ENCODE measurements at regions not wholly inside any gene's neighbourhood (a gene's known extent, or its start where the extent isn't known, plus 50 kb on each side); places are given as distances from the start of the nearest gene placed in this dataset.

DNA sequence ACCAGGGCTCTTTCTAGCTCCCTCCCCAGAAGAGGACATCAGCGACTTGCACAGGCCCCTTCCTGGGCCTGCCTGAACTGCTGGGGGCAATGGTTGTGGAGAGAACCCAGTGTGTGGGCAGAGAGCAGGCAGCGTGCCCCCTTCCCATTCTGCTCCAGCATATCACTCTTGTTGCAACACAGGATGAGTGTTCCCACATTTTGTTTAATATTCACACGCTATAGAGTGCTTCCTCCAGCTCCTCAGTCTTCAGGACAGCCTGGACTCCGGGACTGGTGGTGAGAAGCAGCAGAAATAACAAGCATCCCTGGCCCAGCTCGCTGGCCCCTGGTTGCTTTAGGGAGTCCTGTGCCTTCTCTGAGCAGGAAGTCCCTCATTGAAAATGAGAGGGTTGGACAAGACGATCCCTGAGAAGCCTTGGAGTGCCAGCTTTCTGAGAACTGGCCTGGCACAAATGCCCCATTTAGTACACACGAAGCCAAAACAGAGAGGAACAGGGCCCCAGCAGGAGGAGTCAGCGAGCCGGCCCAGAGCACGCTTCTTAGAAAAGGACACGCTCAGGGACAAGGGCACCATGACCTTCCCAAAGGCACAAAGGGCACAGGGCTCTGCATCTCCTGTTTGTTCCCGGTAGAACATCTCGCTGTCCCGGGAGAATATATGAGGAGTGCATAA, 84.2 kb upstream of the FOXC1 start:
- H3K27me3 ChIP-seq (ENCODE audit: control insufficient read depth in 3 of 3, insufficient read depth in 3 of 3, low read length in 2 of 3): peaks cover 6 to 11% (median 8%) of the 10 kb centered on the region in 3 donors
- peaks cover 0 to 6% (median 0%) of the 10 kb centered on the region in 4 donors for H3K9me3 ChIP-seq (ENCODE audit: control insufficient read depth in 4 of 4, insufficient read depth in 3 of 4, low read length in 3 of 4)
- DNase-seq (peak in 1 of 3 donors; percentile 37), ATAC-seq (ENCODE audit: insufficient read depth, low FRiP score) (no peak)
- H3K27ac ChIP-seq (ENCODE audit: low read depth in 1 of 2, low read length in 1 of 2): peak overlapping the region in 1 of 2 donors; percentile 30
- H3K4me1 ChIP-seq (ENCODE audit: control insufficient read depth in 5 of 5, insufficient read depth in 5 of 5, low read length in 5 of 5): peaks cover 0 to 20% (median 5%) of the 10 kb centered on the region in 5 donors
- TF ChIP-seq, protein P1, sequence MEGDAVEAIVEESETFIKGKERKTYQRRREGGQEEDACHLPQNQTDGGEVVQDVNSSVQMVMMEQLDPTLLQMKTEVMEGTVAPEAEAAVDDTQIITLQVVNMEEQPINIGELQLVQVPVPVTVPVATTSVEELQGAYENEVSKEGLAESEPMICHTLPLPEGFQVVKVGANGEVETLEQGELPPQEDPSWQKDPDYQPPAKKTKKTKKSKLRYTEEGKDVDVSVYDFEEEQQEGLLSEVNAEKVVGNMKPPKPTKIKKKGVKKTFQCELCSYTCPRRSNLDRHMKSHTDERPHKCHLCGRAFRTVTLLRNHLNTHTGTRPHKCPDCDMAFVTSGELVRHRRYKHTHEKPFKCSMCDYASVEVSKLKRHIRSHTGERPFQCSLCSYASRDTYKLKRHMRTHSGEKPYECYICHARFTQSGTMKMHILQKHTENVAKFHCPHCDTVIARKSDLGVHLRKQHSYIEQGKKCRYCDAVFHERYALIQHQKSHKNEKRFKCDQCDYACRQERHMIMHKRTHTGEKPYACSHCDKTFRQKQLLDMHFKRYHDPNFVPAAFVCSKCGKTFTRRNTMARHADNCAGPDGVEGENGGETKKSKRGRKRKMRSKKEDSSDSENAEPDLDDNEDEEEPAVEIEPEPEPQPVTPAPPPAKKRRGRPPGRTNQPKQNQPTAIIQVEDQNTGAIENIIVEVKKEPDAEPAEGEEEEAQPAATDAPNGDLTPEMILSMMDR (IDR thresholded peaks at IDR 0.05; ENCODE audit: control extremely low read depth, extremely low read depth): no peak
- H3K4me3 ChIP-seq: no peak overlapping the region
- H3K36me3 ChIP-seq (ENCODE audit: control insufficient read depth in 4 of 4, insufficient read depth in 4 of 4, low read length in 4 of 4): no peaks in the 10 kb centered on the region
- no peak overlapping the region for H3K9ac ChIP-seq (ENCODE audit: insufficient read depth in 1 of 2, low read length in 2 of 2)
- WGBS, 2 donors: 81% methylated on average over 14 of the region's 14 CpGs

DNA sequence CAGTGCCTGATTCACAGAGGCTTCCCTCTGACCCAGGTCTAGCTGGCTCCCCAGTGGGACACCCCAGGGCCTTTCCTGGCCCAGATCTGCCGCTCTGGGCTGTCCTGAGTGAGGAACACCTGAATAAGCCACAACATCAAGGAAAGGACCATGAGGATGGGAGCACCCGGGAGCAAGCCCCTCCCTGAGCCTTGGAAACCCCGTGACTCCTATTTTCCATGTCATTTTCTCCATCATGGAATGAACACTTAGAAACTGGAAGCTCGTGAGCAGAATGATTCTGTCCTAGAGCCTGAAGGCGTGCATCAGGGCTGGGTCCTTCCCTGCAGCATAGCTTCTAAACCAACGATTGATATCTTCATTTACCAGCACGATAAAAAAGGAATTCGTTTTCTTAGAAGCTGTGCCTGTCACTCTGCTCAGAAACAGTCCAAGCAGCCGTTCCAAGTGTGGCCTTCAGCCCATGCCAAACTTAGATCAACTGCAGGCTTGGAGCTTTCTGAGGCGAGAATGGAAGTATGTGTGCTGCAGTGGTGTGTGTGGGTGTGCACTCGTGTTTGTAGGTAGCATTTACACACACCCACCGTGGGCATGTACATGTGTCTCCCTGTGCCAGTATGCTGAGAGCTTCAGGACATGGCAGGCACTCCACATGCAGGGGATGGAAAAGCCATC, 83.2 kb upstream of the FOXC1 start:
- 61 to 70% methylated on average over 12 of the region's 12 CpGs for WGBS, 2 donors

DNA sequence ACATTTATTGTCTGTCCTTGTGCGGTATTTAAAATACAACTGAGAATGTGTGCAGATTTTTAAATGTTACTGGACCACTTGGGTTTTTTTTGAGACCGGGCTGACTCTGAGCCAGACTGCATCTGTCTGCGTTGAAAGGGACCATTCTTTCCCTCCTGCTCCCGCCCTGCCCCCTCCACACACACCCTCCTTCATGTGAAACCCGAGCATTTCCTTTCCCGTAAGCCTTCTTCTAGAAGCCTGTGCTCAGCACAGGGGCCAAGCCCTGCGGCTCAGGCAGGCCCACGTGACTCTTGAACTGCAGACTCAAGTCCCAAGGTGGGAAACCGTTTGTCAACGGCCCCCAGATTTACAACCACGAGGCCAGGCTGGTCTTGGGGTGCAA, 82.7 kb upstream of the FOXC1 start:
- ATAC-seq (ENCODE audit: insufficient read depth, low FRiP score): no peak
- Histone ChIP-seq H3K4me1 (ENCODE audit: control insufficient read depth in 5 of 5, insufficient read depth in 5 of 5, low read length in 5 of 5) (peaks cover 0 to 20% (median 5%) of the 10 kb centered on the region in 5 donors), H3K27ac (ENCODE audit: low read depth in 1 of 2, low read length in 1 of 2) (no peak overlapping the region), H3K4me3 (no peak overlapping the region), H3K9me3 (ENCODE audit: control insufficient read depth in 4 of 4, insufficient read depth in 3 of 4, low read length in 3 of 4) (peaks cover 0 to 6% (median 0%) of the 10 kb centered on the region in 4 donors), H3K27me3 (ENCODE audit: control insufficient read depth in 3 of 3, insufficient read depth in 3 of 3, low read length in 2 of 3) (peaks cover 6 to 11% (median 8%) of the 10 kb centered on the region in 3 donors), H3K36me3 (ENCODE audit: control insufficient read depth in 4 of 4, insufficient read depth in 4 of 4, low read length in 4 of 4) (no peaks in the 10 kb centered on the region), H3K9ac (ENCODE audit: insufficient read depth in 1 of 2, low read length in 2 of 2) (no peak overlapping the region)
- 8 to 11% methylated on average over 11 of the region's 11 CpGs for WGBS, 2 donors
- DNase-seq: peak; percentile 68 to 88 (median 71)
- TF ChIP-seq, protein P1 (IDR thresholded peaks at IDR 0.05; ENCODE audit: control extremely low read depth, extremely low read depth): no peak

More for the DNA sequence above, 83.2 kb upstream of the FOXC1 start:
- ATAC-seq (ENCODE audit: insufficient read depth, low FRiP score) (no peak), DNase-seq (peak in 2 of 3 donors; percentile 42 to 67)
- TF ChIP-seq, protein P1 (IDR thresholded peaks at IDR 0.05; ENCODE audit: control extremely low read depth, extremely low read depth): no peak
- peaks cover 0 to 20% (median 5%) of the 10 kb centered on the region in 5 donors for H3K4me1 ChIP-seq (ENCODE audit: control insufficient read depth in 5 of 5, insufficient read depth in 5 of 5, low read length in 5 of 5)
- no peak overlapping the region for H3K4me3 ChIP-seq
- no peak overlapping the region for H3K9ac ChIP-seq (ENCODE audit: insufficient read depth in 1 of 2, low read length in 2 of 2)
- no peaks in the 10 kb centered on the region for H3K36me3 ChIP-seq (ENCODE audit: control insufficient read depth in 4 of 4, insufficient read depth in 4 of 4, low read length in 4 of 4)
- peaks cover 6 to 11% (median 8%) of the 10 kb centered on the region in 3 donors for H3K27me3 ChIP-seq (ENCODE audit: control insufficient read depth in 3 of 3, insufficient read depth in 3 of 3, low read length in 2 of 3)
- H3K27ac ChIP-seq (ENCODE audit: low read depth in 1 of 2, low read length in 1 of 2): no peak overlapping the region
- peaks cover 0 to 6% (median 0%) of the 10 kb centered on the region in 4 donors for H3K9me3 ChIP-seq (ENCODE audit: control insufficient read depth in 4 of 4, insufficient read depth in 3 of 4, low read length in 3 of 4)

All from lung (tissue), 11 donors.